ENCODE measurements at regions not wholly inside any gene's neighbourhood (a gene's known extent, or its start where the extent isn't known, plus 50 kb on each side); places are given as distances from the start of the nearest gene placed in this dataset.

DNA sequence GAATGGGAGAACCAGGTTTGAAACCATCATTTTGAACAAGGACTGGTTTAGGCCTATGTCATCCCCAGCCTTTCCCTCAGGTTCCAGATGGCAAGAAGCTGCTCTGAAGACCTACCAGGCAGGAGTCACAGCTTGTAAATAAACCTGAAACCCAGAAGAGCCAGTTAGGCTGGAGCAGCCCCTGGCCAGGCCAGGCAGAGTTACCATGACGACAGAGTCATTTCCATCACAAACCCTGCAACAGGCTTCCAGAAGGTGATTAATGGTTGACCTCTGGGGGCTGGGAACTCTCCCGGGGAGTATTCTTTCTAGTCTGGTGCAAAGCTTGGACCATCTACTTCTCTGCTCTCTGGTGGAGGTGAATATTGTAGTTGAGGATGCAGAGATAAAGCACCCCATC is 164.1 kb upstream of the NCAM1 start:
- TF ChIP-seq SMC3 (IDR thresholded peaks at IDR 0.05; ENCODE audit: low read depth, low read length) = no peak
- TF ChIP-seq NFE2L2 (IDR thresholded peaks at IDR 0.05; ENCODE audit: low read depth, low read length) = no peak
- TF ChIP-seq RFX5 (IDR thresholded peaks at IDR 0.05; ENCODE audit: low read depth, low read length) = no peak
- TF ChIP-seq BHLHE40 (IDR thresholded peaks at IDR 0.05; ENCODE audit: low read depth, low read length) = no peak
- TF ChIP-seq CHD1 (IDR thresholded peaks at IDR 0.05; ENCODE audit: low read depth, low read length) = no peak
- TF ChIP-seq MXI1 (IDR thresholded peaks at IDR 0.05; ENCODE audit: borderline replicate concordance, low read depth, low read length) = no peak

More for the DNA sequence above, 164.1 kb upstream of the NCAM1 start:
- Histone ChIP-seq H3K4ac (ENCODE audit: low read depth, low read length) (no peak overlapping the region), H3K14ac (replicated peaks; ENCODE audit: low read depth, low read length) (no peak overlapping the region), H2BK20ac (ENCODE audit: low read depth, low read length) (no peak overlapping the region), H2AFZ (replicated peaks; ENCODE audit: low read length, poor library complexity) (no peak overlapping the region), H3K36me3 (ENCODE audit: control insufficient read depth, insufficient read depth, low read length) (no peaks in the 10 kb centered on the region), H3K18ac (ENCODE audit: low read depth, low read length) (no peak overlapping the region), H3K56ac (ENCODE audit: extremely low read depth, insufficient read depth, low read length) (no peak overlapping the region), H3K79me1 (ENCODE audit: low read depth in 1 of 2, low read length in 2 of 2) (no peaks in the 10 kb centered on the region), H3K23ac (ENCODE audit: low read depth, low read length) (no peak overlapping the region), H4K5ac (ENCODE audit: low read depth, low read length) (no peak overlapping the region), H3K4me3 (ENCODE audit: insufficient read depth, low read depth, low read length) (no peak overlapping the region), H3K27ac (ENCODE audit: insufficient read depth, low read length) (no peak overlapping the region), H4K91ac (ENCODE audit: insufficient read depth, low read depth, low read length) (no peak overlapping the region), H2BK120ac (ENCODE audit: low read depth, low read length) (no peak overlapping the region), H2AK5ac (ENCODE audit: low read depth, low read length) (no peak overlapping the region), H3K9ac (ENCODE audit: low read depth, low read length) (no peak overlapping the region), H3K27me3 (ENCODE audit: control insufficient read depth, insufficient read depth, low read length) (no peaks in the 10 kb centered on the region), H3K9me1 (ENCODE audit: insufficient read depth, low read length) (no peaks in the 10 kb centered on the region), H3K4me1 (ENCODE audit: control insufficient read depth, insufficient read depth, low read length) (no peaks in the 10 kb centered on the region), H4K20me1 (ENCODE audit: insufficient read depth, low read length) (no peaks in the 10 kb centered on the region), H3K9me3 (ENCODE audit: control insufficient read depth, insufficient read depth, low read length) (no peaks in the 10 kb centered on the region), H2BK15ac (ENCODE audit: low read depth, low read length) (no peak overlapping the region), H4K8ac (ENCODE audit: low read depth in 2 of 2, low read length in 2 of 2) (no peak overlapping the region), H2BK5ac (ENCODE audit: low read depth, low read length, poor library complexity, severe bottlenecking) (no peak overlapping the region), H2AK9ac (replicated peaks; ENCODE audit: low read depth, low read length, poor library complexity) (no peak overlapping the region), H3K4me2 (ENCODE audit: low read depth, low read length) (no peak overlapping the region)
- ATAC-seq (ENCODE audit: low read depth) (no peak), DNase-seq (no peak)
- intact Hi-C loops (cut with micrococcal nuclease) (no loop called here), in situ Hi-C loops (cut with MboI; ENCODE audit: low sequenced_read_pairs) (no loop called here), dilution Hi-C loops (cut with HindIII; ENCODE audit: low sequenced_read_pairs, unreplicated experiment) (no loop called here)
- no TSS peak for BruUV-seq (replicated peaks)
- POLR2A ChIA-PET (ENCODE audit: unreplicated experiment) = no interaction called here
- CTCF ChIA-PET = no interaction called here
- whole genome bisulfite sequencing, 2 experiments (ENCODE audit: extremely low coverage in 2 of 2, insufficient read length in 1 of 2) = no CpG with 5 or more reads among the region's 2 CpGs
